T-helper 17 cell (primary cell): ENCODE measurements at regions not wholly inside any gene's neighbourhood (a gene's known extent, or its start where the extent isn't known, plus 50 kb on each side); places are given as distances from the start of the nearest gene placed in this dataset.
A peak's percentile ranks its signal among the peaks of the same experiment; 100 is the strongest.

Experiments used
- ATAC-seq: fragments of 150-1000 bp; cut with Tn5 transposase; 2 replicates; pipeline ENCODE4 v1.10.0; 2021; ENCODE audit warnings: mild to moderate bottlenecking, moderate library complexity
- DNase-seq, 3 donors: peaks; one replicate each; pipeline versions ENCODE4 v3.0.0 to v3.0.0-alpha.2; 2020 to 2021
- H3K9me3 ChIP-seq: one replicate; pipeline ENCODE4 v1.7.0; 2013; ENCODE audit warnings: low read length, mild to moderate bottlenecking; ENCODE audit not compliant: control insufficient read depth, poor library complexity, severe bottlenecking
- H3K27ac Mint-ChIP-seq: one replicate; pipeline ENCODE4 v1.8.0; 2022; ENCODE audit warnings: mild to moderate bottlenecking, moderate library complexity, mixed read lengths
- H3K27me3 Mint-ChIP-seq: one replicate; pipeline ENCODE4 v1.8.0; 2022; ENCODE audit warnings: mixed read lengths
- H3K36me3 Mint-ChIP-seq: one replicate; pipeline ENCODE4 v1.8.0; 2022; ENCODE audit warnings: low read depth, mixed read lengths
- H3K4me1 Mint-ChIP-seq: one replicate; pipeline ENCODE4 v1.8.0; 2022; ENCODE audit warnings: mild to moderate bottlenecking, mixed read lengths
- H3K4me3 Mint-ChIP-seq: one replicate; pipeline ENCODE4 v1.8.0; 2022; ENCODE audit warnings: mild to moderate bottlenecking, moderate library complexity, mixed read lengths

GRCh38 chr16:85994492-85995490, 95.8 kb downstream of the IRF8 start:
- Mint-ChIP-seq H3K36me3 (peaks cover 7% of the 10 kb centered on the region), H3K4me3 (peak overlapping the region; percentile 39), H3K27me3 (peaks cover 48% of the 10 kb centered on the region), H3K4me1 (peaks cover 33% of the 10 kb centered on the region), H3K27ac (peak overlapping the region; percentile 14)
- no peaks in the 10 kb centered on the region for H3K9me3 ChIP-seq
- ATAC-seq (no peak), DNase-seq (no peak)

DNA sequence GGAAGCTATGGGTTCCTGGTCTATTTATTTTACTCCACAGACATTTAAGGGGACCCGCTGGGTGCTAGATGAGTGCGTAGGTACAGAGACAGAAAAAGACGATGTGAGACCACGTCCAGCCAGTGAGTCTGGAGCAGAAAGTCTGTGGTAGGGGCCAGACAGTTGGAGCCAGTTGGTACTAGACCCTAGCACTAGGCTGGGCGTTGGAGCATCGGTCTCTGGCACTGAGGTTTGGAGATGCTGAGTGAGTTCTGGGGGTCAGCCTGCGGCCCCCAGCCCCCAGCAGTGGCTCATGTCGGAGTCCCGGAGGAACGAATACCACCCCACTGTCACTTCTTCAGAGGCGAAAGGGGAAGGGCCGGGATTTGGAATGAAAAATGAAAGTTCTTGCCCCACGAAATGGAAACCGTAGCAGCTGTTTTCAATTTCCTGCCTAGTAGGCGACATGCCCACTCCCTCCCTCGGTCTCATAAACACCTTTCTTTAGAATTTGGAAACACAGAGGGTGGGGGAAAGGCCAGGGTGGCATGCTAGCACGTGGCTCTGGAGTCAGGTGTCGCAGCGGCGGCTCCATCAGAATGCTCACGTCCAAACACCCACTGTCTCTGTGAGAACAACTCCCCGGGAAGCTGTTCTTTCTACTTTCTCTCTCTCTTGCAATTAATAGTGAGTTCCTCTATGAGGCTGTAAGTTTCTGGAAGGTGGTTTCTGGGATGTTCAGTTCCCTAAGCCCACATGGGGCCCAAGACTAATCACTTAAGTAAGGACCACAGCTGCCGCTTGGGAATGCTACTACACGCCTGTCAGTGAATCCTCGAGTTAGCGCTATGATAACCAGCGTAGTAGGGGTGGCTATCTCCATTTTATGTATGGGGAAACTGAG, 96.8 kb downstream of the IRF8 start:
- peaks cover 38% of the 10 kb centered on the region for H3K27me3 Mint-ChIP-seq
- peak overlapping the region; percentile 14 for H3K27ac Mint-ChIP-seq
- peak; percentile 32 for ATAC-seq
- H3K4me1 Mint-ChIP-seq: peaks cover 25% of the 10 kb centered on the region
- H3K36me3 Mint-ChIP-seq: peaks cover 3% of the 10 kb centered on the region
- peak overlapping the region; percentile 43 for H3K4me3 Mint-ChIP-seq
- no peak for DNase-seq
- no peaks in the 10 kb centered on the region for H3K9me3 ChIP-seq

GRCh38 chr16:85996843-85997242, 97.9 kb downstream of the IRF8 start:
- Mint-ChIP-seq H3K4me3 (no peak overlapping the region), H3K4me1 (peaks cover 25% of the 10 kb centered on the region), H3K27me3 (peaks cover 29% of the 10 kb centered on the region), H3K36me3 (peaks cover 3% of the 10 kb centered on the region), H3K27ac (no peak overlapping the region)
- H3K9me3 ChIP-seq: no peaks in the 10 kb centered on the region
- DNase-seq (no peak), ATAC-seq (no peak)

DNA sequence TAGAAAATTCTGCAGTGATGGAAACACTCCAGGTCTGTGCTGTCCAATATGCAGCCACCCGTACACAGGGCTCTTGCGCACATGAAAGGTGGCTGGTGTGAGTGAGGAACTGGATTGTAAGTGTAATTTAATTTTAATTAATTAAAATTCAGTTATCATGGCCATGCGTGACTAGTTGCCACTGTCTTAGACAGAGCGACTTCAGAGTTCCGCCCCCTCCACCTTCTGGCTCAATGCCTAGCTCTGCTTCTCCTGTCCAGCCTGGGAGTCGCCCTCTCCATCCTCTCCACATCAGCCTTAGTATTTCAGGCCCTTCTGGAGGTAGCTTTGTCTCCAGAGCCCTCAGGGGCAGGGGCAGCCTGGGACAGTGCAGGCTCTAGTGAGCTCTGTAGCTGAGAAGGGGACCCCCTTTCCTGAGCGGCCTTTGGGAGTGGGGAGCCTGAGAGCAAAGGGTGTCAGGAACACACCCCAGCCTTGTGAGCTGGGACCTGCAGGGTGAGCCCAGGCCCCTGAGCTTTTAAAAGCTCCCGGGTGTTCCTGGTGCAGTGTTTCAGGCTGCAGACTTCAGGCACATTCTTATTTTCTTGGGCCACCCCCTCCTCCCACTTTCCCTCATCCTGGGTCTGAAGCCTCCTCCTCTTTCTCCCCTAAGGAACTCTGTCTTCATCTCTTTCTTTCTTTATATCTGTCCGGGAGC, 99.4 kb downstream of the IRF8 start:
- ATAC-seq (no peak), DNase-seq (no peak)
- Mint-ChIP-seq H3K4me3 (no peak overlapping the region), H3K4me1 (peaks cover 21% of the 10 kb centered on the region), H3K27me3 (peaks cover 15% of the 10 kb centered on the region), H3K36me3 (peaks cover 3% of the 10 kb centered on the region), H3K27ac (peak overlapping the region; percentile 57)
- no peaks in the 10 kb centered on the region for H3K9me3 ChIP-seq

DNA sequence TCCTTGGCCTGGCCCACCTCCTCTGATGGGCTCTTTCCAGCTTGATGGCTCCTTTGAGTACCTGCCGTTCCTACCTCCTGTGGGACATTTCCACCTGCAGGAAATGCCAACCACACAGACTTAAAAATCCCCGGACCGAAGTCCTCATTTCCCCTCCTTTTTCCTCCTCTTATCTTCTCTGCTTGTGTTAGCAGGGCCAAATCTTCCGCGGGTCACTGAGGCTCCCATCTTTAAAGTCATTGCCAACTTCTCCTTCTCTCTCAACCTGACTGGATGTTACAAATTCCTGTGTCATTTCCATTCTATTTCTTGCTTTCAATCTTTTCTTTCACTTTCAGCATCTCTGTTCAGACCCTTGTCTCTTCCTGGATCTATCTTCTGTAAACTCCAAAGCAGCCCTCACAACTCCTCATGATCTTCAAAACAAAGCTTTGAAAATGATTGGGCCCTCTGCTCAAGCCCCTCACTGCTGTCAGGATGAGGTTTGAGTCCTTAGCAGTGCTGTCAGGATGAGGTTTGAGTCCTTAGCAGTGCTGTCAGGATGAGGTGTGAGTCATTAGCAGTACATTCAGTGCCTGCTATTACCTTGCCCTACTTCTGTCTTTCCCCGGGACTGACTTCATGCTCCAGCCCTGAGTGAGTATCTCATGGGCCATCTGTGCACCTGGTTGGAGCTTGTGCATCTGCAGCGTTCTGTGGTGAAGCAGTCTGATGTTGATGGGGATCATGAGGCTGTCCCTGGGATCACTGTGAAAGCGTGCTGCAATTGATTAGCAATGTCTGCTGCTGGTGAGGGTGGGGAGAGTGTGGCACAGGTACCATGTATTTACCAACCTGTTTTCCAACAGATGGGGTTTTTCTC, 100.1 kb downstream of the IRF8 start:
- Mint-ChIP-seq H3K4me1 (peaks cover 21% of the 10 kb centered on the region), H3K36me3 (peaks cover 6% of the 10 kb centered on the region), H3K4me3 (peak overlapping the region; percentile 62), H3K27ac (peak overlapping the region; percentile 57), H3K27me3 (peaks cover 15% of the 10 kb centered on the region)
- ATAC-seq (peak; percentile 40), DNase-seq (no peak)
- H3K9me3 ChIP-seq: no peaks in the 10 kb centered on the region

DNA sequence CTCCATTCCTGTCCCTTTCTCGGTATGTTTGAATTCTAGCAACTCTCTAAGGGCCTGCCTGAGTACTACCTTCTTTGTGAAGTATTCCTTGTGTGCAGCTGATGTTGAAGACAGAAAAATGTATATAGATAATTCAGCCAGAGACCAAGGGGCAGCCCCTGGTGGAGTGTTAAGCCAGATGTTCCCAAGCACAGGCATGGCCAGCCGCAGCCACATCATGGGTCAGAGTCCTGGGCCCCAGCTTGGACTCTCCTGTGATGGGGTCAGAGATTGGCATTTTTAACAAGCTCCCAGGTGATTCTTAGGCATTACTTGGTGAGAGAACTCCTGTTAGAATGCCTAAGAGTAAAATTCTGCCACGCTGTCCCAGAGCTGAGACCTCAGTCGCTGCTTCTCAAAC, 100.8 kb downstream of the IRF8 start:
- H3K27ac Mint-ChIP-seq: no peak overlapping the region

DNA sequence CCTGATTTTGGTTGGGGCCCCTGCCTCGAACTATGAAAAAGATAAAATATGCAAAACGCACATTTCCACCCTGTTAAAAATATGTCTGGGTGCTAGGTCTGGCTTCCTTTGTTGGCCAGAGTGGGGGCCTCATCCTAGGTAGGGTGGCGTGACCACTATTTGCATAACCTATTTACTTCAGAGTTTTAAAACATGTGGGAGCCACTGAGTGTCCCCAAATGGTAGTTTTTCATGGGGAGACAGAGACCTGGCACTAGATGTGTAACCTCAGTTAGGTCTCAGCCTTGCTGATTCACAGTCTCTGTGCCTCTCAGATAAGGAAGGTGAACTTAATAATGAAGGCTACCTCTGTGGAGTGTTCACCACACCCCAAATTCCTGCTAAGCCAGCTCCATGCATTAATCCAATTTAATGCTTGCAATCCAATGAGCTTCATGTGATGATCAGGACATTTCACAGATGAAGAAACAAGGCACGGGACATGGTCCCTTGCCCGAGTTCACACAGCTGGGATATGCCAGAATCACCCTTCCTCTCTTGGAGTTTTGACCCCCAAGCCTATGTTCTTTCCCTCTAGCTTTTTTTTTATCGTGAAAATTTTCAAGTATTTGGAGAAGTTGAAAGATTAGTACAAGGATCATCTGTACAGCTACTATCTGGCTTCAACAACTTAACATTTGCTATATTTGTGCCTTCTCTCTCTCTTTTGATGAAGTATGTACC, 103.4 kb downstream of the IRF8 start:
- Mint-ChIP-seq H3K36me3 (peaks cover 6% of the 10 kb centered on the region), H3K4me1 (peaks cover 12% of the 10 kb centered on the region), H3K27ac (no peak overlapping the region), H3K27me3 (no peaks in the 10 kb centered on the region), H3K4me3 (no peak overlapping the region)
- DNase-seq: no peak
- no peaks in the 10 kb centered on the region for H3K9me3 ChIP-seq
- no peak for ATAC-seq

More for the DNA sequence above, 100.8 kb downstream of the IRF8 start:
- peaks cover 15% of the 10 kb centered on the region for H3K27me3 Mint-ChIP-seq
- no peaks in the 10 kb centered on the region for H3K9me3 ChIP-seq
- H3K4me1 Mint-ChIP-seq: peaks cover 21% of the 10 kb centered on the region
- DNase-seq (no peak), ATAC-seq (no peak)
- peaks cover 6% of the 10 kb centered on the region for H3K36me3 Mint-ChIP-seq
- no peak overlapping the region for H3K4me3 Mint-ChIP-seq

DNA sequence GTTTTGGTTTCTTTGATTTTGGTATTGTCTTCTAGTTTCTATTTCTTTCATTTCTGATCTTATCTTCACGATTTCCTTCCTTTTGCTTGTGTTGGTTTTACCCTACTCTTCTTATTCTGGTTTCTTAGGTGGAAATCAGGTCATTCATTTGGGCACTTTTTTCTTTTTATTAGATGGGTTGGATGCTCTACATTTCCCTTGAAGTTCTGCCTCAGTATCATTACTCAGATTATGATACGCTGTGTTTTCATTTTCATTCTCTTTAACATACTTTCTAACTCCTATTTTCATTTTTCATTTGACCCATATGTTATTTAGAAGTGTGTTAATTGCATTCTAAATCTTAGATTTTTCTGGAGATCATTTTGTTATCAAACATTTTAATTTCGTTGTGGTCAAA, 108.6 kb downstream of the IRF8 start:
- no peaks in the 10 kb centered on the region for H3K9me3 ChIP-seq
- peaks cover 15% of the 10 kb centered on the region for H3K4me1 Mint-ChIP-seq
- H3K4me3 Mint-ChIP-seq: peak overlapping the region; percentile 60
- H3K27me3 Mint-ChIP-seq: no peaks in the 10 kb centered on the region
- ATAC-seq: peak; percentile 42
- peaks cover 3% of the 10 kb centered on the region for H3K36me3 Mint-ChIP-seq
- H3K27ac Mint-ChIP-seq: peak overlapping the region; percentile 1
- no peak for DNase-seq

DNA sequence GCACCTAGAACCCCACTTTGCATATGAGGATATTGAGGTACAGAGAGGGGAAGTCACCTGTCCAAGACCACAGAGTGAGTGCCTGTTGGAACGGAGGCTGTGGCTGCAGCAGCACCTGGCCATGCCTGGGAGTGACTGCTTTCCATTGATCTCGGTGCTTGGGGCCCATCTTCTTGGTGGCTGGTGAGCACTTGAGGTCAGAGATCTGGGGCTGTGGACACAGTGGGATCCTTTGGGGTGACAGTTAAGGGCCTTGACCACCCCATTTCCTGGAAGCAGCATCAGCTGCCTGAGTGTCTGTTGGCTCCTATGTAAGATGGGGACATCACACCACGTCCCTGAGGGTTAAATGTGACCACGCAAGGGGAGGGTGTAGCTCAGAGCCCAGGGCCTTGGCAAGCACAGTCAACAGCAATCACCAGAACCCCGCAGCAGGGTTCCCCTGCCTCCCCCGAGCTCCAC, 111.7 kb downstream of the IRF8 start:
- DNase-seq (no peak), ATAC-seq (no peak)
- no peaks in the 10 kb centered on the region for H3K9me3 ChIP-seq
- H3K27ac Mint-ChIP-seq: no peak overlapping the region
- H3K4me1 Mint-ChIP-seq: peaks cover 15% of the 10 kb centered on the region
- no peaks in the 10 kb centered on the region for H3K27me3 Mint-ChIP-seq
- no peak overlapping the region for H3K4me3 Mint-ChIP-seq
- H3K36me3 Mint-ChIP-seq: no peaks in the 10 kb centered on the region

- Mint-ChIP-seq H3K36me3 (no peaks in the 10 kb centered on the region), H3K4me3 (no peak overlapping the region), H3K27ac (no peak overlapping the region), H3K27me3 (peaks cover 1% of the 10 kb centered on the region), H3K4me1 (peaks cover 15% of the 10 kb centered on the region)
- no peaks in the 10 kb centered on the region for H3K9me3 ChIP-seq
- no peak for DNase-seq
- ATAC-seq: no peak
These were observed 112.6 kb downstream of the IRF8 start for GRCh38 chr16:86011532-86011931.

DNA sequence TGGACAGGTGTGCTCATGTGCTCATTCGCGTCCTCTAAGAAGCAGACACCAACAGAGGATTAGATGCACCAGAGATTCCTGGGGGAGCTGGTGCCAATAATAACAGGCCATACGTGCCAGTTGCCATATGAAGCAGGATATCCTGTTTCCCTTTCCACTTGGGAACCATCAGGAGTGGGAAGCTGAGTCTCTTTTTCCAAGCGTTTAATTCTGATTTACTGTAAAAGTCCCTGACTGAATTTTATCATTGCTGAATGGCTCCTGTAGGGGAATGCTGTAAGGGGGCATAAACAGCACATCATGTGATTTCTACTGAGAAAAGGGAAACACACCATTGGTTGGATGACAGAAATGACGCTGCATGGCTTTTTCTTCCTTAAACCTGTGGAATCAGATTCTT, 113.3 kb downstream of the IRF8 start:
- no peaks in the 10 kb centered on the region for H3K9me3 ChIP-seq
- ATAC-seq (no peak), DNase-seq (no peak)
- Mint-ChIP-seq H3K36me3 (no peaks in the 10 kb centered on the region), H3K4me3 (no peak overlapping the region), H3K27me3 (peaks cover 6% of the 10 kb centered on the region), H3K27ac (no peak overlapping the region), H3K4me1 (peaks cover 15% of the 10 kb centered on the region)
